Suprapubic skin (tissue), 4 donors: ENCODE measurements at regions not wholly inside any gene's neighbourhood (a gene's known extent, or its start where the extent isn't known, plus 50 kb on each side); places are given as distances from the start of the nearest gene placed in this dataset.

Experiments
- DNase-seq, 2 donors: peaks; one replicate each; pipeline ENCODE4 v3.0.0-alpha.2; 2019; ENCODE audit warnings: low spot score in 2 of 2
- H3K27ac ChIP-seq: fragments of 200-600 bp; sonication (generic); one replicate; pipeline ENCODE4 v1.5.1; 2019
- H3K27me3 ChIP-seq: fragments of 200-600 bp; sonication (generic); one replicate; pipeline ENCODE4 v1.5.1; 2019
- H3K36me3 ChIP-seq: fragments of 200-600 bp; sonication (generic); one replicate; pipeline ENCODE4 v1.5.1; 2019
- H3K4me1 ChIP-seq: fragments of 200-600 bp; sonication (generic); one replicate; pipeline ENCODE4 v1.5.1; 2019
- H3K4me3 ChIP-seq: fragments of 200-600 bp; sonication (generic); one replicate; pipeline ENCODE4 v1.5.1; 2019; ENCODE audit warnings: mild to moderate bottlenecking
- H3K9me3 ChIP-seq: fragments of 200-600 bp; sonication (generic); one replicate; pipeline ENCODE4 v1.5.1; 2019
- EP300 ChIP-seq: sonication (generic); formaldehyde crosslinking; IDR thresholded peaks from one replicate; pipeline ENCODE4 v1.6.1; 2017; ENCODE audit warnings: antibody characterized with exemption
- POLR2A ChIP-seq, 2 donors: fragments of 450-650 bp; IDR thresholded peaks; one replicate each; pipeline ENCODE4 v1.6.1; 2017; ENCODE audit warnings: antibody characterized with exemption in 2 of 2, mild to moderate bottlenecking in 2 of 2, moderate library complexity in 2 of 2
- POLR2AphosphoS5 ChIP-seq, 3 donors: sonication (generic); formaldehyde crosslinking; IDR thresholded peaks; one replicate each; pipeline ENCODE4 v1.6.1; 2017; ENCODE audit warnings: antibody characterized with exemption in 3 of 3
- WGBS: methylation state at CpG from one replicate; pipeline ENCODE4 v1.1.5; 2018; 5-methylcytosine and 5-hydroxymethylcytosine counted together
- TF ChIP-seq, protein P1 (sequence below), 2 donors: fragments of 200-600 bp in 1 of 2; fragments of 450-650 bp in 1 of 2; sonication (generic) in 1 of 2; IDR thresholded peaks; one replicate each; pipeline ENCODE4 v1.5.1; 2016 to 2019; ENCODE audit warnings: antibody characterized with exemption in 2 of 2, mild to moderate bottlenecking in 1 of 2, moderate library complexity in 1 of 2

DNA sequence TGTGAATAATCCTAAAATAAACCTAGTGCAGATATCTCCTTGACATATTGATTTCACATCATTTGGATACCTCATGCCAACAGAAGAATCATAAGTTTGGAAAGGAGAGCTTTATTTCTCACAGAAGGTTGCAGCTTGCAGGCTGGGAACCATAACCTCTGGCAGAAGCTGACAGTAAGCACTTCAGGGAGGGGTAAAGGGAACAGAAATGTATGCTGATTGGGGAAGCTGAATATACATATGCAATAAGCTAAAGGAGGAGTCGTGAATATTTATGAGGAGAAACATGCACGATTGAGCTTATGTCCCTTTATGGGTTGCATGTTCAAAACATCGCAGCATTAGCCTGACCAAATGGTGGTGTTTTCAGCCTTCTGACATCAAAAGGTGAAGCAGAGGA, 814.5 kb downstream of the TBC1D22A start:
- no peak overlapping the region for H3K27ac ChIP-seq
- H3K9me3 ChIP-seq: no peaks in the 10 kb centered on the region
- peaks cover 11% of the 10 kb centered on the region for H3K27me3 ChIP-seq
- WGBS: 70% methylated on average over 3 of the region's 3 CpGs
- no peak overlapping the region for H3K4me3 ChIP-seq
- TF ChIP-seq, protein P1, sequence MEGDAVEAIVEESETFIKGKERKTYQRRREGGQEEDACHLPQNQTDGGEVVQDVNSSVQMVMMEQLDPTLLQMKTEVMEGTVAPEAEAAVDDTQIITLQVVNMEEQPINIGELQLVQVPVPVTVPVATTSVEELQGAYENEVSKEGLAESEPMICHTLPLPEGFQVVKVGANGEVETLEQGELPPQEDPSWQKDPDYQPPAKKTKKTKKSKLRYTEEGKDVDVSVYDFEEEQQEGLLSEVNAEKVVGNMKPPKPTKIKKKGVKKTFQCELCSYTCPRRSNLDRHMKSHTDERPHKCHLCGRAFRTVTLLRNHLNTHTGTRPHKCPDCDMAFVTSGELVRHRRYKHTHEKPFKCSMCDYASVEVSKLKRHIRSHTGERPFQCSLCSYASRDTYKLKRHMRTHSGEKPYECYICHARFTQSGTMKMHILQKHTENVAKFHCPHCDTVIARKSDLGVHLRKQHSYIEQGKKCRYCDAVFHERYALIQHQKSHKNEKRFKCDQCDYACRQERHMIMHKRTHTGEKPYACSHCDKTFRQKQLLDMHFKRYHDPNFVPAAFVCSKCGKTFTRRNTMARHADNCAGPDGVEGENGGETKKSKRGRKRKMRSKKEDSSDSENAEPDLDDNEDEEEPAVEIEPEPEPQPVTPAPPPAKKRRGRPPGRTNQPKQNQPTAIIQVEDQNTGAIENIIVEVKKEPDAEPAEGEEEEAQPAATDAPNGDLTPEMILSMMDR (IDR thresholded peaks at IDR 0.05): no peak
- no peak for TF ChIP-seq EP300
- no peak for TF ChIP-seq POLR2AphosphoS5 (IDR thresholded peaks at IDR 0.05)
- TF ChIP-seq POLR2A (IDR thresholded peaks at IDR 0.05): no peak
- H3K4me1 ChIP-seq: no peaks in the 10 kb centered on the region
- H3K36me3 ChIP-seq: no peaks in the 10 kb centered on the region
- DNase-seq: no peak

DNA sequence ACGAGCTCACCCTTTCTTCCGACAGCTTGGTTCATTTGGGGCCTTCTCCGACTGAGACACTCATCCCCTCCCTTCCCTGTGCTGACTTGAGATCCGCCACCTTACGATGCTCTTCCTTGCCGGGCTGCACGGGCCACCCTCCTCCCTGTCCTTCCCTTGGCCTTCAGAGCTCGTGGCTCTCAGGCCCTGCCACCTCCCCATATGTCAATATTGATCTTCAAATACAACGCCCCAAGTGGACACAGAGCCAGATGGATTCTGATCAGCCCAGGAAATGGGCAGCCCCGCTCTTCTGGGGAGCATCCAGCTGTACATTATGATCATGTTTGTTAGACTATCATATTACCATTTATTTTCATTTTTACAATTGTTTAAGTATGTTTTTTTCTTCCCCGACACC, 812.8 kb downstream of the TBC1D22A start:
- DNase-seq: peak; percentile 10 to 50
- no peak for TF ChIP-seq POLR2AphosphoS5 (IDR thresholded peaks at IDR 0.05)
- no peak for TF ChIP-seq POLR2A (IDR thresholded peaks at IDR 0.05)
- TF ChIP-seq, protein P1 (IDR thresholded peaks at IDR 0.05): no peak
- TF ChIP-seq EP300: no peak
- Histone ChIP-seq H3K36me3 (no peaks in the 10 kb centered on the region), H3K27ac (no peak overlapping the region), H3K9me3 (no peaks in the 10 kb centered on the region), H3K27me3 (peaks cover 11% of the 10 kb centered on the region), H3K4me1 (no peaks in the 10 kb centered on the region), H3K4me3 (no peak overlapping the region)
- 81% methylated on average over 11 of the region's 11 CpGs for WGBS

DNA sequence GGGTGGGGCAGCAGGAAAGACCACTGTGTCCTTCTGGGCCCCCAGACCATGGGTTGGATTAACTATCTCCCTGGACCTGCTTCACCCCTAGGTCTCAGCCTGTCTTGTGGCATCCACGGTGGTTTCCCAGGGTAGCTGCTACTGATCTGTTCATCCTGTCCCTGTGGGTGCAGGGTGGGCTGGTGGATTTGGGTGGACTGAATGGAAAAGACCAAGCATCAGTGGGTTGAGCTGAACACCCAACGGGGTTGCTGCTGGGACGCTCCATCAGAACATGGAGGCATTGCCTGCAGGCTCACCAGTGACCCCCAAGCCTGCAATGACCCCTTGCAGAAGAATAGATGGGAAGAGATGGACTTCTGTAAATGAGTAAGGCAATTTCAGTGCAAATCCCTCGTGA, 812.1 kb downstream of the TBC1D22A start:
- DNase-seq: peak; percentile 49 to 69
- no peaks in the 10 kb centered on the region for H3K4me1 ChIP-seq

DNA sequence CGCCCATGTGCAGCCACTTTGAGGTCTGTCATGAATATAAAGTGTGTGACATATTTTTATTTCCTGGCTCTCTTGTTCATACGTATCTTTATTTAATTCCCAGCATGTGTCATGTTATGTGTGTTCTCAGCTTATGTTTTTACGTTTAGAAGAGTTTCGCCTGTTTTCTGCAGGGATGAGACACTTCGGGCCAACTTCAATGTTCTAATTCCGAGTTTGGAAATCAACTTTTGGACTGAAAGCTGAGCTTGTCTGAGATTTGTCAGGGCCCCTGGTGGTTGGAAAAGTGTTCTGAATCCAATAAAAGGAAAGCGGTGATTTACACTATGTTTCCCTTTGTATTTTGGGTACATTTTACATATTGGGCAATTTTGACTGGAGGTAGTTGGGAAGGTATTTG, 810.7 kb downstream of the TBC1D22A start:
- Histone ChIP-seq H3K9me3 (no peaks in the 10 kb centered on the region), H3K27me3 (peaks cover 11% of the 10 kb centered on the region), H3K27ac (no peak overlapping the region), H3K4me1 (no peaks in the 10 kb centered on the region), H3K36me3 (no peaks in the 10 kb centered on the region), H3K4me3 (no peak overlapping the region)
- TF ChIP-seq POLR2A (IDR thresholded peaks at IDR 0.05) (no peak), POLR2AphosphoS5 (IDR thresholded peaks at IDR 0.05) (no peak)
- TF ChIP-seq, protein P1 (IDR thresholded peaks at IDR 0.05): no peak
- DNase-seq: no peak
- WGBS: 80% methylated on average over 7 of the region's 7 CpGs

More for the DNA sequence above, 812.1 kb downstream of the TBC1D22A start:
- no peaks in the 10 kb centered on the region for H3K9me3 ChIP-seq
- WGBS: 92% methylated on average over 3 of the region's 4 CpGs
- TF ChIP-seq POLR2AphosphoS5 (IDR thresholded peaks at IDR 0.05): no peak
- no peak for TF ChIP-seq POLR2A (IDR thresholded peaks at IDR 0.05)
- no peak for TF ChIP-seq EP300
- TF ChIP-seq, protein P1 (IDR thresholded peaks at IDR 0.05): no peak
- H3K36me3 ChIP-seq: no peaks in the 10 kb centered on the region
- peaks cover 11% of the 10 kb centered on the region for H3K27me3 ChIP-seq
- no peak overlapping the region for H3K27ac ChIP-seq
- H3K4me3 ChIP-seq: no peak overlapping the region

DNA sequence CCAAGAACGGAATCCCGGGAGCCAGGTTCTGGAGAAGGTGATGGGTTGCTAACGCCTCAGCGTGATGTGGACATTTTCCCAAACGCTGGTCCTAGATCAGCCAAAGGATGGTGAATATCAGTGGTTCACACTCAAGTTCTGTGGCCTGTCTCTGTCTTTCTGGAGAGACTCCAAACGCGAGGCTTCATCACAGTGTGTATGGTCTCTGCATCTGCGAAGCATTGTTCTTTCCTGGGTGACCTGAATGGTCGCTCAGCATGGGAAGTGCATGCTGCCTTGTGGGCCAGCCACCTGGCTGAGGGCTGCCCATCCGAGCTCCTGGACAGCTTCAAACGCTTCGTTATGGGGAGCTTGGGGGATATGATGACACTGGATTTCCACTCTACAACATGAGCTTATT, 810.0 kb downstream of the TBC1D22A start:
- TF ChIP-seq POLR2A (IDR thresholded peaks at IDR 0.05) (no peak), EP300 (no peak), POLR2AphosphoS5 (IDR thresholded peaks at IDR 0.05) (no peak)
- TF ChIP-seq, protein P1 (IDR thresholded peaks at IDR 0.05): no peak
- Histone ChIP-seq H3K27me3 (peaks cover 11% of the 10 kb centered on the region), H3K4me3 (no peak overlapping the region), H3K27ac (no peak overlapping the region), H3K9me3 (no peaks in the 10 kb centered on the region), H3K4me1 (no peaks in the 10 kb centered on the region), H3K36me3 (no peaks in the 10 kb centered on the region)
- peak in 1 of 2 donors; percentile 41 for DNase-seq
- WGBS: 95% methylated on average over 12 of the region's 12 CpGs
